GM19324 (cell line): ENCODE measurements at regions not wholly inside any gene's neighbourhood (a gene's known extent, or its start where the extent isn't known, plus 50 kb on each side); places are given as distances from the start of the nearest gene placed in this dataset.

ENCODE experiments used
- ATAC-seq: cut with Tn5 transposase; IDR thresholded peaks from one replicate; pipeline ENCODE4 v1.9.1; 2021; ENCODE audit warnings: mild to moderate bottlenecking, moderate library complexity; ENCODE audit not compliant: unreplicated experiment, low FRiP score

DNA sequence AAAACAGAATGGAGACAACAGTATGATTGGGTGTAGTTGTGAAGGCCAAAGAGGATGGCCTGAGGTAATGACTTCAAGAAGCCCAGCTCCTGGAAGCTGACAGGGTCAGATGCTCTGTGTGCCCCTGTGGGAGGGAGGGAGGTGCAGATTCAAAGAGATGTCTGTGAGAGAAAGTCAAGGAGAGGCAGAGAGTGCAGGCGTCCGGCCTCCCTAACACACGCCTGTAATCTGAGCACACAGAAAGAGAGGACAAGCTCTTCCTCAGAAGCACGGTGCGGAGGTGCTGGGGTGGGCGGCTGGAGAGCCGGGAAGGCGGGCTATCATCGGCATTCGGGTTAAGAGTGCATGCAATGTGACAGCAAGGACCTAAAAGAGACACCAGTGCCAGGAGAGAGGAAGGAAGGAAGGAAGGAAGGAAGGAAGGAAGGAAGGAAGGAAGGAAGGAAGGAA lies 238.2 kb upstream of the HES1 start:
- ATAC-seq = no peak

DNA sequence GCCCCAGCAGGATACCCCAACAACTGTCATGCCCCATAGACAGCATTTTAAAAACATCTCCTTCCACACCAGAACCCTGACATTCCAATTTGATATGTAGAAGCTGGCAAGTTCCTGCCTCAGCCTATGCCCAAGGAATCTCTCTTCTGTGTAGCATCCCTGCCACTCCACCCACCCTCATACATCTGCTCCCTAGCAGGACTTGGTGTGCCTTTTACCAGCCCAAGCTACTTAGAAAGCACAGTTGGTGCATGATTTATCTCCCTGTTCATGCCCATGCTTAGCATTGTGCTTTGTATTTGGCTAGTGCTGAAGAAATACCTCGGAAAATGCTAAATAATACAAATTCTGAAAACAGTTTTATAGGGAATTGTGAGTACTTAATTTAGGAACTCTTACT lies 236.9 kb upstream of the HES1 start:
- ATAC-seq = no peak

DNA sequence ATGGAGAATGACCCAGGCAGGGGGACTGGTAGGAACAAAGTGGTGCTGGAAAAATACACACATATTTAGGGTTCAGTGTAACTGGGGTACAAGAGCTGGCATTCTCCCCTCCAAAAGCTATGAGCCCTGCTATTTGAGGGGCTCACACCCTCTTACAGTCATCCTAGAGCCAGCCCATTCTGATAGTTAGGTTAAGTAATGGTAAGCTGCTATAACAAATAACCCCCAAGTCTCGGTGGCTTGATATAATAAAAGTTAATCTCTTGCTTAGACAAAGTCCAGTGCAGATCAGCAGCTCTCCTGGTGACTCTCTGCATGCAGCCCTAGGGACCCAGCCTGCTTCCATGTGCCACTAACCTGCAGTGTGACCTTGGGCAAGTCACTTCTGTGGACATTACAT lies 234.9 kb upstream of the HES1 start:
- ATAC-seq = no peak

DNA sequence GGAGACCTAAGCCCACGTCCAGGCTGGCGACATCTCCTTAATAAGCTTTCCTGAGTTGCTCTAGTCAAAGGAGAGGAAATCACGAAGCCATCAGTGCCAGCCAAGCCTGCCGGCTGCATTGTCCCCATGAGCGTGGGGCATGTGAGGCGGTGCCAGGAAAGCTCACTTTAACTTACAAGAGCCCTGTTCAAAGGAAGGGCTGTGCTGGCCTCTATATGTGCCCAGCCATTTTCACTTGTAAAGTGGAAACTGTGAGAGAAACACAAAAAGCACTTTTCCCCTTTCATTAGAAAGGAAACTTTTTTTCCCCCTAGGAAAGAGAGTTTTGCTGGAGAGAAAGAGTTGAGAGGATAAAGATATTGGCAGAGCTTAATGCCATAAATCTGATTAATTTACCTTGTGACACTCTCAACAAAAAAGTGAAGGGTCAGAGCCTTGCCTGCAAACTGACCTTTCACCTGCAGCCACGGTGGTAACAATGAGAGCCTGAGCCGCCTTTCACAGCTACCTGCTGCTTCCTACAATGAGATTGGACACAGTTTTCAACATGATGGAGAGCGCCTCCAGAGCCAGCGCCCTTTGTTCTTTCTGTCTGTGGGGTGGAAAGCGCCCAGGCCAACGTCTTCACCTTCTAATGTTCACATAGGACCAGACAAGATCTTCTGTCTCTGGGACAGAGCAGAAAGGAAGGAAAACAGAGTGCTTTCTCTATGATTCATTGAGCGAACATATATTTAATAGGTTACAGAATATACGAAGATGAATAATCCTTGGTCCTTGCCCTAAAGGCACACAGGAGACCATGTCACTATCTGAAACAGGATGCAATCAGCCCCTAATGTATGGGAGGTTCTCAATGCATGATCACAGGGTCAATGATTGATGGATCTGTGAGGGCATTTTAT lies 233.1 kb upstream of the HES1 start:
- no peak for ATAC-seq

DNA sequence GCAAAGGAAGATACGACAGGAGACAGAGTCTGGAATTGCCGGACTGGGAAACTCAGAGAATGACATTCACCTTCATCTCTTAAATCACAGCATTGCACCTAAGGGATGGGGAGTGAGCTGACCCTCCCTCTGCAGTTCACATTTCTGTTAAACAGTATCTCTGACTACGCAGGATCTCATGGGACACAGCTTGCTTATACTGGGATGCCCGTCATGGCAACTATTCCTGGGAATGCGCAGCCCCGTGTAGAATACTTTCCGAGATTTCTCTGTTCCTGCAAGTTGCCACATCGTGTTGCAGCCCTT lies 232.5 kb upstream of the HES1 start:
- no peak for ATAC-seq

DNA sequence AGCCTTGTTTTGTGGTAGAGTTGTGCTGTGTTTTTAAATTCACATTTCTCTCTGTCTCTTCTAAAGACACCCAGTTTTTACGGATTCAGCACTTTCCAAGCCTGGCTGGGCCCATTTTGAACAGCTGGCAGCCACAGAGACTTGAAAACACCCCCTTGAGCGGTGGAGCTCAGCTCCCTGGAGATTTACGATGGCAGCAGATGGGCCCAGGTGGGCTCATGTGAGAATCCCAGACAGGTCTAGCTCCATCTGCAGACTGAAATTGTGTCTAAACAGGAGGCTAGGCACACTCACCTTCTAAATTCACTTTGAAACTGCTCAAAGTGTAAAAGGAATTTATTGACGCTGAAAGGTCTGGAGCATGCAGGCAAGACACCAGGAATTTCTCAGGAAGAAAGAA lies 232.0 kb upstream of the HES1 start:
- no peak for ATAC-seq

DNA sequence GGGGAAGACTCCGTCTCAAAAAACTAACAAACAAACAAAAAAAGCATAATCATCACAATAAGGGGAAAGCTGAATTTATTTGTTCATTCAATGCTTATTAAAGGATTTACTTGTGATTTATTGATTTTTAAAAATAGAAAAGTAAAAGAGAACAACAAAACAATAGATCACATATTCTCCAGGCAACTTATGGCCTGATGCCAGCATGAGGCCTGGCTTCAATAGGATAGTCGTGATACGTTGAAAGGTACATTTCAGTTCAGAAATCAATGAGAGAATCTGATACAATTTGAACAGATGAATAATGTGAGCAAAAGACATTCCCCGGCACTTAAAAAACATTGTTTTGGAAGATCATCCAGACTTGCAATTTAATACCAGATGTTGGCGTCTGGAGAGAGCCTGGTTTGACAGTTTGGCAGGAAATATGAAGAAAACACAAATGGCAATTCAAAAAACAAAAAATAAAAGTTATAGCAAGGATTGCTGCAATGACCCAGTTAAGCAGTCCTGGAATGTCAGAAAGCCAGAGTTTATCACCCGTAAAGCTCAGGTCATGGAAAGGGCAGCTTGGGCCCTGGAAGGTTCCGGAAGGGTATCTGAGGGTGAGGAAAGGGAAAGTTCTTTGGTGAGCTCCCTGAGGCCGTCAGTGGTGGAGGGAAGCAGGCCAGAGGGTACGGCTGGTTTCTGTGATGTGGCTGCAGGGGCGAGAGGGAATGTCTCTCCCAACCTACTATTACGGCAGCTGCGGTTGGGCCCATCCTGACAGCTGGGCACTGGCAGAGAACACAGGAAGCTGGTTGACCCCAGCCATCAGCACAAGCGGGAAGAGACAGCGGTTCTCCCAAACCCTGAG lies 230.2 kb upstream of the HES1 start:
- ATAC-seq = no peak

DNA sequence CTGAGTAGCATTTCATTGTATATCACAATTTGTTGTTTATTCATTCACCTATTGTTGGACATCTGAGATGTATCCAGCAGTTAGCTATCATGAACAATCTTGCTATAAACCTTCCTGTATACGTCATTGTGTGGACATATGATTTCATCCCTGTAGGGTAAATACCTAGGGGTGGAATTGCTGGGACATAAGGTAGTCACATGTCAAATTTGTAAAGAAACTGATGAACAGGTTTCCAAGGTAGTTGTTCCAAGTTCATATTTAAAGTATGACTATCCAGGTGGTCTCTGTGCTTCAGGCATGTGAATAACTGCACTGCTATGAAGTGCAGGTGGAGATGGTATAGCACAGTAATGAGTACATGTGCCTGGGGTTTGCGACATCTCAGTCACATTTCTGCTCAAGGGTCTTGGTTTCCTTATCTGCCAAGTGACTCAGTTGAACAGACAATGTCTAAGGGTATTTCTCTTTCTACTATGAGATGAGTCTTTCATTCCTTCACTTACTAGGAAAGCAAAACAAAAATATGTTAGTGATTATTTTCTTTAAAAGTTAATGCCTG lies 229.0 kb upstream of the HES1 start:
- no peak for ATAC-seq

DNA sequence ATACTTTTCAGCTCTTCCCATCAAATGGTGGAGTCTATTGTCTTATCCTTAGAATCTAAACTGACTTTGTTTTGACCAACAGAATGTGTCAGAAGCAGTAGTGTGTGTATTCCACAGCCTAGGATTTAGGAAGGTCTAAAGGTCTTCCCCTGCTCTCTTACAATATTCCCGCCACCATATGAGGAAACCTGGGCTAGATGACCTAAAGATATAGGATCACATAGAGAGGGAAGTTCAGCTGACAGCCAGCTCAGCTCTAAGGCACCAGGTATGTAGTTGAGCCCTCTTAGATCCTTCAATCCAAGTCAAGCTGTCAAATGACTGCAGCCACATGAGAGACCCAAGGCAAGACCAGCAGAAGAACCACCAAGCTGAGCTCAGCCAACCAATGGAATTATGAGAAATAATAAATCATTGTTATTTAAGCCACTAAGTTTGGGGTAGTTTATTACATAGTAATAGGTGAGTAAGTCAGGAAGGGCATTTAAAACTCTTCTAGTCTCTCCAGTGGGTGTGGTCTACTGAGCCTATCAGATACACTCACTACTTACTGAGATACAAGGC lies 227.7 kb upstream of the HES1 start:
- no peak for ATAC-seq

DNA sequence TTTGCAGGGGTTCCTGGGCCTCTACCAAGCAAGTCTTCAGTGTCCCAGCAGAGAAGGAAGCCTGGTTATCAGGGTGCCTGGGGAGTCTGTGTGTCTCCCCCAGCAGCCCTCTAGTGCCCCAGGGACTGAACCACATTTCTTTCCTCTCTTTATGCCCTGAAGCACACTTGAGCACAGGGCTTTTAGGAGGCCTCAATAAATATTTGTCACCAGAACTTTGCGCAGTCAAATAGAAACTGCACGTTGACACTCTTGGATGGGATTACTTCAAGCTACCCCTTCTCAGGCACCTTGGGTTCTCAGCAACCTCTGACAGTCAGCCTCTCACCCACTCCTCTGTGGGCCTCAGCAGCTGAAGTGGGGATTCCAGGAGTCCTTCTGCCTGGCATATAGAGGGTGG lies 226.6 kb upstream of the HES1 start:
- ATAC-seq = no peak

DNA sequence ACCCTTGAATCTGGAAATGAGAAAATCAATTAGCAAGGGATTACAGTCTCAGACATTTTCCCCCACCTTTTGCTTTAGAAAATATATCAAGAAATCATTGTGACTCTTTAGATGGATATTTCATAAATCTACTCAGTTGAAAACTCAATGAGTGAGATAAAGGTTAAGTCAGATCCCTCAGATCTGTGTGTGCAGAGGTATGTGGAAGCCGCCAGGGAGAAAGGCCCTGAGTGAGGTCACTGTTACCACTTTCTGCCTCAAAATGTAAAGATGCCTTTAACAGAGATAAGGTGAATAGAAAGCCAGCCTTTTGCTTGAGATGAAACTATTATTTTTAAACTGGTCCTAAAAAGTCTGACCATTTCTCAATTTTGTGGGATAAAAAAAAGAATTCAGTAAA lies 225.6 kb upstream of the HES1 start:
- ATAC-seq = no peak

DNA sequence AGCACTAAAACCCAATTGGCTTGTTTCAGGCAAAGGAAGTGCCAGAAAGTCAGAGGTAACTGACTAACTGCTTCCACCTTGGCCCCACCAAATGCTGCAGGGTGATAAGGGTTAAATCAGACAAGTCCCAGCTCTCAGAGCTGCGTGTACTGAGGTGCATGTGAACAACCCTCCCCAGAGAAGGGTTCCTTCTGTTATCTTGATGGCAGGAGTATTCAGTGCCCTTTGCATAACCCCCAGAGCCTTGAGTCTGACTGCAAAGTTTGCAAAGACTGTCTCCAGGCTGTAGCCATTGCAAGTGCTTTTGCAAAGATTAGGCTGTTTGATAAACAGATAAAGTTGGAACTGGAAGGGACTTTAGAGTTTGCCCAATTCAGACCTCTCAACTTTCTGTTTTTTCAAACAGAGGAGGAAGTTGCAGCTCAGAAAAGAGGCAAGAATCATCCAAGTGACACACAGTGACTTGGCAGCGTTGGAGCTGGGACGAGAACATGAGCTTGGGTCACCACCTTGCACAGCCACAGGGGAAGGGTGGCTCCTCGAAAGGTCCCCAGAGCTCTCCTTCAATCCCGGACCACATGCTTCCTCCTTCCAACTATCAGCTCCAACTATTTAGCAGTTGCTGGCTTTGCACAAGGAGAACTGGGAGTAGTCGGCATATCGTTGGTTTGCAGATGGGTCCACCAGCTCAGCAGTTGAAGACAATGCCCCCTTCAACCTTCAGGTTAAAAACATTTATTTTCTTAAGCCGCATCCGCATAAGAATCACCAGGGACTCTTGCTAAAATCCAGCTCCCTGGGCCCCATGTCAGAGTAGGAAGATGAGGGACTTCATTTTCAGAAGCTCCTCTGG lies 224.8 kb upstream of the HES1 start:
- no peak for ATAC-seq

DNA sequence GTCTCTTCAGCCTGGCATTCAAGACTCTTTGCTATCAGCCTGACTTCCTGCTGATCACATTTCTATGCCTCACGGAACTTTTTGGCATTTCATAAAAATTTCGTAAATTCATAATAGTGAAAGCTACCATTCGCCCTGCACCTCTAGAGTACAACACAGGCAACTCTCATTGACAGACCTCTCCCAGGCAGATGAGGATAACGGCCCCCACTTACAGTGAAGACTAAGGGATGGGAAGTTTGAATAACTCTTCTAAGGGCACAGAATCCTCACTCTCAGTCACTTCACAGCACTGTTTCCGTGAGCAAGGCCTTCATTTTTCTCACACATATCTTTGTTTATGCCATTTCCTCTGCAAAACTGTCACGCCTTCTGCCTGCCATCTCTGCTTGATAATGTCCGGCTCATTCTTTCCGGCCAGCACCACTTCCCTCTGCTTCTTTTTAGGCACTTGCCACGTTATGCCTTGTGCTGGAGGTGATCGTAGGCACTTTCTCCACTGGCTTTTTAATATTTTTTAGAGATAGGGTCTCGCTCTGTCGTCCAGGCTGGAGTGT lies 224.1 kb upstream of the HES1 start:
- ATAC-seq = no peak

DNA sequence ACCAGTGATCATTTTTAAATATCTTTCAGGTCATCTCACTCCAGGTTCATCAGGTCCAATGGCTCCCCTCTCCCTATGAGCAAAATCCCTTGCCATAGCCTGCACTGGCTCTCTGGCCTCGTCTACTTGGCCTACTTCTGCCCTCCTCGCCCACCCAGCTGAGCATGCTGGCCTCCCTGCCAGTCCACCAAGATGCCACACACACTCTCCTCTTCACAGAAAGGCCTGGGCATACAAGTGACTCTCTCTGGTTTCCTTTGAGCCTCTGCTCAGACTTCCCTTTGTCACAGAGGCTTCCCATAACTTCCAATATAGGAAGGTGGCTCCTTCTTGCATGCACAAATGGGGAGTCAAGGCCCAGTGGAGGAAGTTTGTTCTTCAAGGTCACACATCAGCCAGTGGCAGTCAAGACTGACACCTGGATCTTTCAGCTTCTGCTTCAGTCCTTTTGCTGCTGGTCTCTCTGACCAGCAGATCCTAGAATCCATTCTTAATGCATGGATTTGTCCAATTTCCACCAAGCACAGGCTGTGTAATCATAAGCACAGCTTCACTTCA lies 223.2 kb upstream of the HES1 start:
- no peak for ATAC-seq

DNA sequence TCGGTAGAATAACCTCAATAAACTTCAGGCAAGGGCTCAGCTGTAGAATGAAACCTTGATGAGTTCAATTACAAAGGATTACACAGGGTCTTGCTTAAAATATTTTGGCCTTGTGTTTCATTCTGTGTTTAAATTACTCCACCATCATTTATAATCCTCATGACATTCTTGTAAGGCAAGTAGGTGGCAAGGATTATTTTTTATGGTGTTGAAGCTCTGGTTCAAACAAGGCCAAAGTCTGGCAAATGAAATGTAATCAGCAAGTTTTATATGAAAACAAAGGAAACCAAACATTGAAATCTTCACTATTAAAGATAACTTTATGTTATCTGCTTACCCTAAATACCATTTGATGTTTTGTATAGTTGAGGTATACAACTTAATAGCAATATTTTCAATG lies 221.3 kb upstream of the HES1 start:
- ATAC-seq = no peak

DNA sequence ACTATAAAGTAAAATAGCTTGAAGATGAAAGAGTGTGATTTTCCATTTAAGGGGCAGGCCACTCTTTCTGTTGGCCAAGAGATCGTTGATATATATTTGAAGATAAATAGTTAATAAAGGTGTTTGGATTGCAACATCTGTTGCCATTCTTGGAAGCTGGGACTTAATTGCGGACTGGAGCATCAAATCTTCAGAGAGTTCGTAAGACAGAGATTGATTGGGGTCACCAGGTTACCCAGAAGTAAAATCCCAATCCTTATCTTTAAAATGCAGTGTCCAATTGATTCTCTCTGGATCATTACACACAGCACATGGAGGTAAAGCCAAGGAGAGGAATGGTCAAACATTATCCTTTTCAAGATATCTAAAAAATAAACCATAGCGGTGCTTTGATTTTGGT lies 220.8 kb upstream of the HES1 start:
- ATAC-seq = no peak

DNA sequence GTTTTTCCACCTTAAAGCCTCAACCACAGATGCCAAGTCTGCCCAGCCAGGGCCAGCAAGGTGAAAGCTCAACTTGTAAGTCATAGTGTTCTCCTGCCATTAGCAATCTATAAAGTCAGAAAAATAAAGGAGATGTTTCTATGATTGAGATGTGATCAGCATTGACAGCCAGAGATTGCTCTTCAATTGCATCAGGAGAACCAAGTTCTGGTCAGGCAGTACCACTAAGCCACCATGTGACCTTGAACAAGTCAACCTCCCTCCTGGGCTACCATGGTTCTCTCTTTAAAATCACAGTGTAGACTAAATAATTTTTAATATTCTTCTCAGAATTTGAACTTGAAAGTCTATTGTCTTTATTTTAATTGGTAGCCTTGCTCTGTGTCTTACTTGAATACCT lies 220.3 kb upstream of the HES1 start:
- ATAC-seq = no peak

DNA sequence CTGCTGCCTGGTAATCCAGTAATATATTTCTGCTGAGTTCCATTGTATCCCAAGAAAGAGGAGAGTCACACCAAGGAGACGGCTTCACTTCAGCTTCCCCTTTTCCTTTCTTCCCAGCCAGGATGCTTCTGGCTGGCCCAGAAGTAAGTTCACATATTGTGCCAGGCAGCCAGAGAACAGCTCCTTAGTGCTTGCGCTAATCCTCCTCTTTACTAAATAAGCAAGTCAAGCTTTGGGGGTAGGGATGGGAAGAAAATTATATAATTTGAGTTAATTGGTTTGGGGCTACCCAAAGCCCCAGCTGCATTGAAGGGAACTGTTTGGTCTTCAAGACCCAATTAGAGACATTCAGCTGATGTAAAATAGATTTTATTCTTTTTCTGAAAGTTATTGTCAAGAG lies 218.8 kb upstream of the HES1 start:
- ATAC-seq = no peak

DNA sequence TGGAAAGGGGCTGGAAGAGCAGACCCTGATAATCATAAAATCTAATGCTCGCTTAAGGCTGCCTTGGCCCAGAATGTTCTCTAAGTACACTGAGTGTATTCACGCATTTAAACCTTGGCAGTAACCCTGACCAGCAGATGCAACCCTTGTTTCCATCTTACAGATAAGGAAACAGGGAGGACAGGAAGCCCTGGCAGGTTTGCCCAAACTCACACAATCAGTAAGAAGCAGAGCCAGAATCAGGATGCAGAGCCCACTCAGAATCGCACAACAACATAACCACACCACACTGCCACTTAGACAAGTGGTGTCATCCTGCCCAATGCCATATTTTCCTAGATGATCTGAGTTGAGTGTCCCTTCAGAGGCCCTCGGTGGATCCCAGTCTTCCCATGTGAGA lies 214.5 kb upstream of the HES1 start:
- ATAC-seq = no peak
